ENCODE measurements at regions not wholly inside any gene's neighbourhood (a gene's known extent, or its start where the extent isn't known, plus 50 kb on each side); places are given as distances from the start of the nearest gene placed in this dataset.

DNA sequence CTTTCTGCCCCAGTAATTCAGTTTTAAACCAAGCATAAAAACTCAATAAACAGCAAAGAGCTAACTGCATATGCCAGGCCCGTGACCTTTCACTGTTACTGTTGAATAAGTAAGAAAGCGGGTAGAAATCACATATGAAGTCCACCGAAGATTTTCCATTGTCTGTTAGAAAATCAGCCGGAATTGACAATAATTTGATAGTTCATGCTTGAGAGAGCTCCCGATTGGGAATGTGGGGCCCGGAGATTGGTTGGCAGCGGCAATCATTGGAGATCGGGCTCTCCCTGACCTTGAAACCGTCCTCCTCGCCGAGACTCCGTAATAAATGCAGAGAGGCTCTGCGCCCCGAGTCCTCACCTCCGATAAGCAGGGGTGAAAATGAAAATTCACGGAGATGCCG is 709.6 kb downstream of the BRD1 start:
- TF ChIP-seq, protein P1, sequence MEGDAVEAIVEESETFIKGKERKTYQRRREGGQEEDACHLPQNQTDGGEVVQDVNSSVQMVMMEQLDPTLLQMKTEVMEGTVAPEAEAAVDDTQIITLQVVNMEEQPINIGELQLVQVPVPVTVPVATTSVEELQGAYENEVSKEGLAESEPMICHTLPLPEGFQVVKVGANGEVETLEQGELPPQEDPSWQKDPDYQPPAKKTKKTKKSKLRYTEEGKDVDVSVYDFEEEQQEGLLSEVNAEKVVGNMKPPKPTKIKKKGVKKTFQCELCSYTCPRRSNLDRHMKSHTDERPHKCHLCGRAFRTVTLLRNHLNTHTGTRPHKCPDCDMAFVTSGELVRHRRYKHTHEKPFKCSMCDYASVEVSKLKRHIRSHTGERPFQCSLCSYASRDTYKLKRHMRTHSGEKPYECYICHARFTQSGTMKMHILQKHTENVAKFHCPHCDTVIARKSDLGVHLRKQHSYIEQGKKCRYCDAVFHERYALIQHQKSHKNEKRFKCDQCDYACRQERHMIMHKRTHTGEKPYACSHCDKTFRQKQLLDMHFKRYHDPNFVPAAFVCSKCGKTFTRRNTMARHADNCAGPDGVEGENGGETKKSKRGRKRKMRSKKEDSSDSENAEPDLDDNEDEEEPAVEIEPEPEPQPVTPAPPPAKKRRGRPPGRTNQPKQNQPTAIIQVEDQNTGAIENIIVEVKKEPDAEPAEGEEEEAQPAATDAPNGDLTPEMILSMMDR (conservative IDR thresholded peaks at IDR 0.05; ENCODE audit: low read length) = no peak
- TF ChIP-seq EZH2phosphoT487 (IDR thresholded peaks at IDR 0.05; ENCODE audit: borderline replicate concordance) = no peak
